AG04450 (cell line): ENCODE measurements at regions not wholly inside any gene's neighbourhood (a gene's known extent, or its start where the extent isn't known, plus 50 kb on each side); places are given as distances from the start of the nearest gene placed in this dataset.

Source experiments
- CTCF ChIA-PET: fragments of 300-600, 350-600 bp; formaldehyde crosslinking; extraction: SDS; loops from one replicate; lab custom pipeline; 2022; ENCODE audit warnings: antibody characterized with exemption, inconsistent platforms; lab: Charles Lee
- POLR2A ChIA-PET: fragments of 350-600 bp; formaldehyde crosslinking; extraction: SDS; loops from one replicate; lab custom pipeline; 2021; ENCODE audit warnings: antibody characterized with exemption, inconsistent platforms; lab: Yijun Ruan, JAX
- DNase-seq: peaks from one replicate; pipeline ENCODE4 v3.0.0-alpha.2; 2011; ENCODE audit warnings: low read depth, low spot score
- H3K27ac ChIP-seq: one replicate; pipeline ENCODE4 v1.5.1; 2012; ENCODE audit warnings: low read depth, low read length, control low read depth
- H3K27me3 ChIP-seq: one replicate; pipeline ENCODE4 v1.6.0; 2012; ENCODE audit warnings: low read length; ENCODE audit not compliant: control insufficient read depth, insufficient read depth
- H3K4me3 ChIP-seq: 2 replicates; pipeline ENCODE4 v1.5.1; 2011; ENCODE audit warnings: mild to moderate bottlenecking, low read depth, low read length, control low read depth
- H3K9me3 ChIP-seq: 2 replicates; pipeline ENCODE4 v1.5.1; 2012; ENCODE audit warnings: low read length; ENCODE audit not compliant: control insufficient read depth, insufficient read depth
- TF ChIP-seq, protein P1 (sequence below): IDR thresholded peaks from 2 replicates; pipeline ENCODE4 v1.5.1; 2011; ENCODE audit warnings: low read depth, low read length, control low read depth, inconsistent platforms

DNA sequence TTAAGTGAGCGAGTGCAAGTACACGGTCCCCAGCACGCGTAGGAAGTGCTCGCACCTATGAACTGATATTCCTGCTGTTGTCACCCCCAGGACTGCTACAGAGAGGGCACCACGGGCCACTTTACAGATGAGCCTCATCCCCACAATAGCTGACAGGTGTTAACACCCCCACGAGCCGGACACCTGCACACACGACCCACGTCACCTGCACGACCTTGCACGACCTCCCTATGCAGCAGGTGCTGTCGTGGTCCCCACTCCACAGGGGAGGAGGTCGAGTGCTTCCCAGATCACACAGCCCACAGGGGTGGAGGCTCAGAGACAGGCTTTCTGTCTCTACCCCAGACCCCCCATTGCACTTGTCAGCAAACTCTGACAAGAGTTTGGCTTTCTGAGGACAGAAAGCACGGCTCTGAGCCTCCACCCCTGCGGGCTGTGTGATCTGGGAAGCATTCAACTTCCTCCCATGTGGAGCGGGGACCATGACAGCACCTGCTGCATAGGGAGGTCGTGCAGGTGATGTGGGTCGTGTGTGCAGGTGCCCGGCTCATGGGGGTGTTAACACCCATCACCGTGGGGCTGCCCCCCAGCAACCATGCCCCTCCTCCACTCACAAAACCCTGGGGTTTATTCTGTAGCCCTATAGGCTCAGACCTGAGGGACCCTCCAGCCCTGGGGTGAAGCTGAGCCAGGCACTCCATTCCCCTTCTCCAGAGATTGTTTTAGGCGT, 80.8 kb downstream of the MATN1 start:
- no peak overlapping the region for H3K4me3 ChIP-seq
- H3K27ac ChIP-seq: no peak overlapping the region
- CTCF ChIA-PET: no interaction called here
- H3K9me3 ChIP-seq: no peaks in the 10 kb centered on the region
- TF ChIP-seq, protein P1, sequence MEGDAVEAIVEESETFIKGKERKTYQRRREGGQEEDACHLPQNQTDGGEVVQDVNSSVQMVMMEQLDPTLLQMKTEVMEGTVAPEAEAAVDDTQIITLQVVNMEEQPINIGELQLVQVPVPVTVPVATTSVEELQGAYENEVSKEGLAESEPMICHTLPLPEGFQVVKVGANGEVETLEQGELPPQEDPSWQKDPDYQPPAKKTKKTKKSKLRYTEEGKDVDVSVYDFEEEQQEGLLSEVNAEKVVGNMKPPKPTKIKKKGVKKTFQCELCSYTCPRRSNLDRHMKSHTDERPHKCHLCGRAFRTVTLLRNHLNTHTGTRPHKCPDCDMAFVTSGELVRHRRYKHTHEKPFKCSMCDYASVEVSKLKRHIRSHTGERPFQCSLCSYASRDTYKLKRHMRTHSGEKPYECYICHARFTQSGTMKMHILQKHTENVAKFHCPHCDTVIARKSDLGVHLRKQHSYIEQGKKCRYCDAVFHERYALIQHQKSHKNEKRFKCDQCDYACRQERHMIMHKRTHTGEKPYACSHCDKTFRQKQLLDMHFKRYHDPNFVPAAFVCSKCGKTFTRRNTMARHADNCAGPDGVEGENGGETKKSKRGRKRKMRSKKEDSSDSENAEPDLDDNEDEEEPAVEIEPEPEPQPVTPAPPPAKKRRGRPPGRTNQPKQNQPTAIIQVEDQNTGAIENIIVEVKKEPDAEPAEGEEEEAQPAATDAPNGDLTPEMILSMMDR: no peak
- no peak for DNase-seq
- POLR2A ChIA-PET: no interaction called here
- peaks cover 7% of the 10 kb centered on the region for H3K27me3 ChIP-seq

DNA sequence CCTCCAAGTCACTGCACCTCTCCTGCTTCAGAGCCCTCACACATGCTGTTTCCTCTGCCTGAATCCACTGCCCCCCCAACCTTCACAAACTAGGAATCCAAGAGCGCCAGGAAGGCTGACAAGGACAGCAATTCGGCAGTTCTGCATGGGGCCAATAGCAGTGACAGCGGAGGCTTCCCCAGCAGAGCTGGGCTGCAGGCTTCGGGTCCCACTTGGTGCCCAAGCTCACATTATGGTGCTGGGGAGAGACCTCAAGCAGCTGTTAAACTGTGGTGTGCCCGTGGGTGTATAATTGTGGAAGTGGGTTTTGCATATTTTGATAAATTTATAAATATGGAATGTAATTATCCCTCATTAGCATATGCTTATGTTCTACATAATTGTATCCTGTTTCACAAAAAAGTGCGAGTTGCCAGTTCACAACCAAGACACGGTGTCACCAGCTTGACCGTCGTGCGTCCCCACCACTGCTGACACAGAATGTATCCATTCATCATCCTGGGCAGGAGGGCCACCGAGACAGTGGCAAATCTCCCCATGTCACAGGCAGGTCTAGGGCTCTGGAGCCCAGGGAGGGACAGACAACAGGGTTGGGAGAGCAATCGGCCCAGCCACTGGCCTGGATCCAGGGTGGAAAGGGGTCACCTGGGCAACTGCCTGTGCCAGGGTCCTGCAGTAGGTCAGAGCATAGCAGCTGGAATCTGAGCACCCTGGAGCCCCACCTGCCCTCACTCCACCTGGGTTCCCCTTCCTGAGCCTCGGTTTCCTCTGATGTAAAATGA, 81.6 kb downstream of the MATN1 start:
- CTCF ChIA-PET: no interaction called here
- H3K4me3 ChIP-seq: no peak overlapping the region
- H3K27ac ChIP-seq: no peak overlapping the region
- DNase-seq: no peak
- H3K9me3 ChIP-seq: no peaks in the 10 kb centered on the region
- TF ChIP-seq, protein P1: no peak
- peaks cover 4% of the 10 kb centered on the region for H3K27me3 ChIP-seq
- POLR2A ChIA-PET: no interaction called here

DNA sequence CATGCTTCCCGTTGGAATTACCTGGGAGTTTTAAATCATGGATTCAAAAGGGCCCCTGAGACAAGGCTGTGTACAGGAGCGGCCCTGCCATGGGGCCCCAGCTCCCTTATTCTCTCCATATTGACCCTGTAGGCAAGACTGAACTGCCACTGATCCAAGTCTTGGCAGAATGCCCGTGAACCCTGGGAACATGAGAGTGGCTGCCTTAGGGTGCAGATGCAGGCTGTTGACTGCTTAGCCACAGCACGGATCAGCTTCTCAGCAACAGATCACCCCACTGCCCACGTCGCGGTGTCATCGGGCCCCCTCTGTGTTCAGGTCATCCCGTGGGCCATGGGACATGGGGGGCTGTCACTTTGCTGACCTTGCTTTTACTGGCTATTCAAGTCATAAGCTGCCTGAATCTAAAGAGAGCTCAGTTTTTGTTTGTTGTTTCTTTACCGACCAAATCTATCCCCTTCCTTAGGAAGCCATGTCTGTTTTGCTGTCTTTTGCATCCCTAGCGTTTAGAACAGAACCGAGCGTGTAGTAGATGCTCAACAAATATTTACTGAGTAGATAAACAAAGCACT, 83.4 kb downstream of the MATN1 start:
- Histone ChIP-seq H3K4me3 (no peak overlapping the region), H3K27ac (no peak overlapping the region), H3K27me3 (peaks cover 4% of the 10 kb centered on the region), H3K9me3 (no peaks in the 10 kb centered on the region)
- TF ChIP-seq, protein P1: no peak
- no peak for DNase-seq
- ChIA-PET CTCF (no interaction called here), POLR2A (no interaction called here)

DNA sequence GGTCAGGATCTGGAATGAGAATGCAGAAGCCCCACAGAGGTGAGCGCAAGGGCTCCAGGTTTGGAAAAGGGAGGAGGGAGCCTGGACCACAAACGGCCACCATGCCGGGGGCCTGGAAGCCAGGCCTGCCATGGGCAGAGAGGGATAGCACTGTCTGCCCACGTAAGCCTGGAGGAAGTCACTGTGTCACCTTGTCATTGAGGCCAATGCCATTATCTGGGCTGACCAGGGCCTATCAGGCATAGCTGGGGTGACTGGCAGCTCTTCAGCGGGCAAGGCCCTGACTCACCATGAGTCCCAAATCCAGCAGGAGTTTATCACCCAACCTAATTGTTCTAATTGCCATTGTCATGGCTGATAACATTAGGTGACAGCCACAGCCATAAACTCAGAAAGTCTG, 84.6 kb downstream of the MATN1 start:
- TF ChIP-seq, protein P1: no peak
- ChIA-PET CTCF (no interaction called here), POLR2A (no interaction called here)
- peaks cover 4% of the 10 kb centered on the region for H3K27me3 ChIP-seq
- H3K9me3 ChIP-seq: no peaks in the 10 kb centered on the region
- no peak overlapping the region for H3K27ac ChIP-seq
- DNase-seq: no peak
- H3K4me3 ChIP-seq: no peak overlapping the region

DNA sequence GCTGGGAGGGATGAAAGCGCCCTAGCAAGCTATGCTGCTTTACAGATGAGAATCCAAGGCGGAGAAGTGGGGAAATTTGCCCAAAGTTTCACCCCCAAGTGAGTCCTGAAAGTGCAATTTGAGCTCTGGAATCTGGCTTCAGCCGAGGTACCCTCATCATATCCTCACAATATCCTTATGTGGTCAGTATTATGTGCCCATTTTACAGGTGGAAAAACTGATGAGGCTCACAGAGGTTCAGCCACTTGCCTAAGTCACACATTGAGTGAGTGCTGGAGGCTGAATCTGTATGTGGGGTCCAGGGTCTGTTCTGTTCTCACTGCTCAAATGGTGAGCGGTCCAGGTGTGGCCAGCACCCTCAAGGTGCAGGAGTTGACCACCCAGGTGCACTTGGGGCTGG, 85.3 kb downstream of the MATN1 start:
- ChIA-PET POLR2A (no interaction called here), CTCF (no interaction called here)
- Histone ChIP-seq H3K4me3 (no peak overlapping the region), H3K27me3 (peaks cover 4% of the 10 kb centered on the region), H3K27ac (no peak overlapping the region), H3K9me3 (no peaks in the 10 kb centered on the region)
- no peak for DNase-seq
- TF ChIP-seq, protein P1: no peak
